Panc1 (cell line): ENCODE measurements at regions not wholly inside any gene's neighbourhood (a gene's known extent, or its start where the extent isn't known, plus 50 kb on each side); places are given as distances from the start of the nearest gene placed in this dataset.

ENCODE experiments used
- SIN3A ChIP-seq: IDR thresholded peaks from 2 replicates; pipeline ENCODE4 v1.6.1; 2012; ENCODE audit warnings: low read depth, mild to moderate bottlenecking, low read length, moderate library complexity, borderline replicate concordance; ENCODE audit not compliant: insufficient read depth
- TCF7L2 ChIP-seq: IDR thresholded peaks from 2 replicates; pipeline ENCODE4 v1.6.1; 2011; ENCODE audit warnings: mild to moderate bottlenecking, low read depth, low read length, inconsistent platforms
- TF ChIP-seq, protein P1 (sequence below): fragments of 450-650 bp; IDR thresholded peaks from 2 replicates; pipeline ENCODE4 v1.5.1; 2017; ENCODE audit warnings: mild to moderate bottlenecking
- TF ChIP-seq, protein P2 (sequence below), 2 experiments: IDR thresholded peaks; 2 replicates each; pipeline ENCODE4 v1.6.1; 2011 to 2012; ENCODE audit warnings: low read depth in 2 of 2, control low read depth in 1 of 2, low read length in 1 of 2, mild to moderate bottlenecking in 1 of 2, moderate library complexity in 1 of 2; ENCODE audit not compliant: insufficient read depth in 1 of 2

DNA sequence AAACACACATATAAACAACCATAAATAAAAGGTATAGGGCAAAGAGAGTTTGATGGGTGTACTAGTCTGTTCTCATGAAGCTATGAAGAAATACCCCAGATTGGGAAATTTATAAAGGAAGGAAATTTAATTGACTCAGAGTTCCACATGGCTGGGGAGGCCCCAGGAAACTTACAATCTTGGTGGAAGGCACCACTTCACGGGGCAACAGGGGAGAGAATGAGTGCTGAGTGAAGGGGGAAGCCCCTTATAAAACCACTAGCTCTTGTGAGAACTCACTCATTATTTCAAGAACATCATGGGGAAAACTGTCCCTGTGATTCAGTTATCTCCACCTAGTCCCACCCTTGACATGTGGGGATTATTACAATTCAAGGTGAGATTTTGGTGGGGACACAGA, 385.9 kb upstream of the ANO5 start:
- TF ChIP-seq, protein P1, sequence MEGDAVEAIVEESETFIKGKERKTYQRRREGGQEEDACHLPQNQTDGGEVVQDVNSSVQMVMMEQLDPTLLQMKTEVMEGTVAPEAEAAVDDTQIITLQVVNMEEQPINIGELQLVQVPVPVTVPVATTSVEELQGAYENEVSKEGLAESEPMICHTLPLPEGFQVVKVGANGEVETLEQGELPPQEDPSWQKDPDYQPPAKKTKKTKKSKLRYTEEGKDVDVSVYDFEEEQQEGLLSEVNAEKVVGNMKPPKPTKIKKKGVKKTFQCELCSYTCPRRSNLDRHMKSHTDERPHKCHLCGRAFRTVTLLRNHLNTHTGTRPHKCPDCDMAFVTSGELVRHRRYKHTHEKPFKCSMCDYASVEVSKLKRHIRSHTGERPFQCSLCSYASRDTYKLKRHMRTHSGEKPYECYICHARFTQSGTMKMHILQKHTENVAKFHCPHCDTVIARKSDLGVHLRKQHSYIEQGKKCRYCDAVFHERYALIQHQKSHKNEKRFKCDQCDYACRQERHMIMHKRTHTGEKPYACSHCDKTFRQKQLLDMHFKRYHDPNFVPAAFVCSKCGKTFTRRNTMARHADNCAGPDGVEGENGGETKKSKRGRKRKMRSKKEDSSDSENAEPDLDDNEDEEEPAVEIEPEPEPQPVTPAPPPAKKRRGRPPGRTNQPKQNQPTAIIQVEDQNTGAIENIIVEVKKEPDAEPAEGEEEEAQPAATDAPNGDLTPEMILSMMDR = no peak
- no peak for TF ChIP-seq TCF7L2
- TF ChIP-seq, protein P2, sequence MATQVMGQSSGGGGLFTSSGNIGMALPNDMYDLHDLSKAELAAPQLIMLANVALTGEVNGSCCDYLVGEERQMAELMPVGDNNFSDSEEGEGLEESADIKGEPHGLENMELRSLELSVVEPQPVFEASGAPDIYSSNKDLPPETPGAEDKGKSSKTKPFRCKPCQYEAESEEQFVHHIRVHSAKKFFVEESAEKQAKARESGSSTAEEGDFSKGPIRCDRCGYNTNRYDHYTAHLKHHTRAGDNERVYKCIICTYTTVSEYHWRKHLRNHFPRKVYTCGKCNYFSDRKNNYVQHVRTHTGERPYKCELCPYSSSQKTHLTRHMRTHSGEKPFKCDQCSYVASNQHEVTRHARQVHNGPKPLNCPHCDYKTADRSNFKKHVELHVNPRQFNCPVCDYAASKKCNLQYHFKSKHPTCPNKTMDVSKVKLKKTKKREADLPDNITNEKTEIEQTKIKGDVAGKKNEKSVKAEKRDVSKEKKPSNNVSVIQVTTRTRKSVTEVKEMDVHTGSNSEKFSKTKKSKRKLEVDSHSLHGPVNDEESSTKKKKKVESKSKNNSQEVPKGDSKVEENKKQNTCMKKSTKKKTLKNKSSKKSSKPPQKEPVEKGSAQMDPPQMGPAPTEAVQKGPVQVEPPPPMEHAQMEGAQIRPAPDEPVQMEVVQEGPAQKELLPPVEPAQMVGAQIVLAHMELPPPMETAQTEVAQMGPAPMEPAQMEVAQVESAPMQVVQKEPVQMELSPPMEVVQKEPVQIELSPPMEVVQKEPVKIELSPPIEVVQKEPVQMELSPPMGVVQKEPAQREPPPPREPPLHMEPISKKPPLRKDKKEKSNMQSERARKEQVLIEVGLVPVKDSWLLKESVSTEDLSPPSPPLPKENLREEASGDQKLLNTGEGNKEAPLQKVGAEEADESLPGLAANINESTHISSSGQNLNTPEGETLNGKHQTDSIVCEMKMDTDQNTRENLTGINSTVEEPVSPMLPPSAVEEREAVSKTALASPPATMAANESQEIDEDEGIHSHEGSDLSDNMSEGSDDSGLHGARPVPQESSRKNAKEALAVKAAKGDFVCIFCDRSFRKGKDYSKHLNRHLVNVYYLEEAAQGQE (IDR thresholded peaks at IDR 0.05; ENCODE audit: insufficient read depth in 1 of 2, low read depth in 2 of 2, low read length in 1 of 2) = no peak
- no peak for TF ChIP-seq SIN3A
